ENCODE measurements at regions not wholly inside any gene's neighbourhood (a gene's known extent, or its start where the extent isn't known, plus 50 kb on each side); places are given as distances from the start of the nearest gene placed in this dataset.
A peak's percentile ranks its signal among the peaks of the same experiment; 100 is the strongest.

- H3K4me3 ChIP-seq = no peak overlapping the region
- 80% methylated on average over 3 of the region's 3 CpGs for WGBS
- no peaks in the 10 kb centered on the region for H3K9me3 ChIP-seq
- TF ChIP-seq EP300 (IDR thresholded peaks at IDR 0.05) (no peak), POLR2AphosphoS5 (IDR thresholded peaks at IDR 0.05) (no peak), POLR2A (IDR thresholded peaks at IDR 0.05; ENCODE audit: low read depth) (no peak), CTCF (IDR thresholded peaks at IDR 0.05) (no peak)
- DNase-seq (ENCODE audit: extremely low spot score) = no peak
- no peaks in the 10 kb centered on the region for H3K36me3 ChIP-seq
- H3K27me3 ChIP-seq = no peaks in the 10 kb centered on the region
- no peak overlapping the region for H3K27ac ChIP-seq (replicated peaks in 1 of 4)
- intact Hi-C loops (cut with DNase I) = no loop called here
- peaks cover 0 to 24% (median 15%) of the 10 kb centered on the region in 4 donors for H3K4me1 ChIP-seq
Measured at GRCh38 chr18:43931439-43931838, 654.1 kb upstream of the SYT4 start.

- H3K36me3 ChIP-seq = no peaks in the 10 kb centered on the region
- no peaks in the 10 kb centered on the region for H3K9me3 ChIP-seq
- intact Hi-C loops (cut with DNase I) = no loop called here
- no peak for DNase-seq (ENCODE audit: extremely low spot score)
- H3K4me1 ChIP-seq = peaks cover 0 to 24% (median 15%) of the 10 kb centered on the region in 4 donors
- no peak overlapping the region for H3K27ac ChIP-seq (replicated peaks in 1 of 4)
- TF ChIP-seq POLR2AphosphoS5 (IDR thresholded peaks at IDR 0.05) (no peak), EP300 (IDR thresholded peaks at IDR 0.05) (no peak), CTCF (IDR thresholded peaks at IDR 0.05) (no peak)
- H3K4me3 ChIP-seq = no peak overlapping the region
- H3K27me3 ChIP-seq = no peaks in the 10 kb centered on the region
Measured at GRCh38 chr18:43932140-43932539, 654.9 kb upstream of the SYT4 start.

- H3K4me1 ChIP-seq = peaks cover 0 to 24% (median 15%) of the 10 kb centered on the region in 4 donors
- TF ChIP-seq CTCF (IDR thresholded peaks at IDR 0.05) (no peak), POLR2A (IDR thresholded peaks at IDR 0.05; ENCODE audit: low read depth) (no peak), POLR2AphosphoS5 (IDR thresholded peaks at IDR 0.05) (no peak), EP300 (IDR thresholded peaks at IDR 0.05) (no peak)
- 86% methylated on average over 5 of the region's 5 CpGs for WGBS
- no peak for DNase-seq (ENCODE audit: extremely low spot score)
- H3K27ac ChIP-seq (replicated peaks in 1 of 4) = peak overlapping the region in 1 of 4 donors; percentile 28
- H3K27me3 ChIP-seq = no peaks in the 10 kb centered on the region
- H3K4me3 ChIP-seq = no peak overlapping the region
- no peaks in the 10 kb centered on the region for H3K9me3 ChIP-seq
- no peaks in the 10 kb centered on the region for H3K36me3 ChIP-seq
- intact Hi-C loops (cut with DNase I) = no loop called here
Measured at GRCh38 chr18:43933177-43933576, 655.9 kb upstream of the SYT4 start.

- 84% methylated on average over 1 of the region's 1 CpG for WGBS
- no peak for TF ChIP-seq CTCF (IDR thresholded peaks at IDR 0.05)
- TF ChIP-seq POLR2AphosphoS5 (IDR thresholded peaks at IDR 0.05) = no peak
- no peak for TF ChIP-seq POLR2A (IDR thresholded peaks at IDR 0.05; ENCODE audit: low read depth)
- TF ChIP-seq EP300 (IDR thresholded peaks at IDR 0.05) = no peak
- Histone ChIP-seq H3K4me3 (no peak overlapping the region), H3K36me3 (no peaks in the 10 kb centered on the region), H3K9me3 (no peaks in the 10 kb centered on the region), H3K4me1 (peaks cover 0 to 24% (median 15%) of the 10 kb centered on the region in 4 donors), H3K27ac (replicated peaks in 1 of 4) (peak overlapping the region in 2 of 4 donors; percentile 3 to 20), H3K27me3 (no peaks in the 10 kb centered on the region)
- DNase-seq (ENCODE audit: extremely low spot score) = no peak
- intact Hi-C loops (cut with DNase I) = no loop called here
Measured at GRCh38 chr18:43934322-43934721, 657.0 kb upstream of the SYT4 start.

GRCh38 chr18:43934781-43935471 is 657.6 kb upstream of the SYT4 start:
- no peak for TF ChIP-seq POLR2AphosphoS5 (IDR thresholded peaks at IDR 0.05)
- TF ChIP-seq POLR2A (IDR thresholded peaks at IDR 0.05; ENCODE audit: low read depth) = no peak
- no peak for TF ChIP-seq CTCF (IDR thresholded peaks at IDR 0.05)
- TF ChIP-seq EP300 (IDR thresholded peaks at IDR 0.05) = no peak
- Histone ChIP-seq H3K27me3 (no peaks in the 10 kb centered on the region), H3K4me3 (no peak overlapping the region), H3K4me1 (peaks cover 0 to 24% (median 15%) of the 10 kb centered on the region in 4 donors), H3K27ac (replicated peaks in 1 of 4) (peak overlapping the region in 3 of 4 donors; percentile 4 to 30 (median 20)), H3K9me3 (no peaks in the 10 kb centered on the region), H3K36me3 (no peaks in the 10 kb centered on the region)
- intact Hi-C loops (cut with DNase I) = no loop called here
- no peak for DNase-seq (ENCODE audit: extremely low spot score)
- whole genome bisulfite sequencing = 35% methylated on average over 4 of the region's 4 CpGs
